Natural killer cell (primary cell): ENCODE measurements at regions not wholly inside any gene's neighbourhood (a gene's known extent, or its start where the extent isn't known, plus 50 kb on each side); places are given as distances from the start of the nearest gene placed in this dataset.

Experiments used
- ATAC-seq, 3 donors: fragments of 150-1000 bp in 2 of 3; fragments of 200-7000 bp in 1 of 3; cut with Tn5 transposase; 1 replicate in 1 of 3; 2 replicates in 2 of 3; pipeline ENCODE4 v1.10.0; 2021; ENCODE audit warnings: mild to moderate bottlenecking in 2 of 3, moderate library complexity in 2 of 3
- DNase-seq, 2 donors: peaks; one replicate each; pipeline versions ENCODE4 v3.0.0 to v3.0.0-alpha.2; 2013 to 2021; ENCODE audit warnings: mixed read lengths in 1 of 2
- H3K27ac ChIP-seq: one replicate; pipeline ENCODE4 v1.5.1; 2013; ENCODE audit warnings: mild to moderate bottlenecking, low read length
- H3K27me3 ChIP-seq: one replicate; pipeline ENCODE4 v1.6.1; 2013; ENCODE audit warnings: low read length; ENCODE audit not compliant: control insufficient read depth, insufficient read depth
- H3K36me3 ChIP-seq: one replicate; pipeline ENCODE4 v1.6.1; 2013; ENCODE audit warnings: low read length; ENCODE audit not compliant: control insufficient read depth, insufficient read depth
- H3K4me1 ChIP-seq: one replicate; pipeline ENCODE4 v1.6.1; 2013; ENCODE audit warnings: low read length; ENCODE audit not compliant: control insufficient read depth, insufficient read depth
- H3K4me3 ChIP-seq: one replicate; pipeline ENCODE4 v1.5.1; 2013; ENCODE audit warnings: low read length
- H3K9me3 ChIP-seq: one replicate; pipeline ENCODE4 v1.6.1; 2013; ENCODE audit warnings: low read length; ENCODE audit not compliant: control insufficient read depth, insufficient read depth
- H3K27ac Mint-ChIP-seq, 2 donors: one replicate each; pipeline ENCODE4 v1.8.0; 2022; ENCODE audit warnings: mild to moderate bottlenecking in 2 of 2, mixed read lengths in 2 of 2, moderate library complexity in 1 of 2
- H3K27me3 Mint-ChIP-seq, 2 donors: one replicate each; pipeline ENCODE4 v1.8.0; 2022; ENCODE audit warnings: low read depth in 2 of 2, mixed read lengths in 2 of 2
- H3K36me3 Mint-ChIP-seq: one replicate; pipeline ENCODE4 v1.8.0; 2022; ENCODE audit warnings: mixed read lengths
- H3K4me1 Mint-ChIP-seq, 2 donors: one replicate each; pipeline ENCODE4 v1.8.0; 2022; ENCODE audit warnings: mixed read lengths in 2 of 2
- H3K4me3 Mint-ChIP-seq: one replicate; pipeline ENCODE4 v1.8.0; 2022; ENCODE audit warnings: mild to moderate bottlenecking, moderate library complexity, mixed read lengths
- H3K9me3 Mint-ChIP-seq, 2 donors: one replicate each; pipeline ENCODE4 v1.8.0; 2022; ENCODE audit warnings: mixed read lengths in 2 of 2
- CTCF ChIP-seq: fragments of 200-600 bp; IDR thresholded peaks from one replicate; pipeline ENCODE4 v1.8.0; 2022; ENCODE audit warnings: antibody characterized with exemption
- WGBS: methylation state at CpG from one replicate; pipeline ENCODE4 v1.1.7; 2013; ENCODE audit warnings: missing lambda C conversion rate; ENCODE audit not compliant: insufficient coverage; 5-methylcytosine and 5-hydroxymethylcytosine counted together
- intact Hi-C: fragments of 100-400 bp; cut with micrococcal nuclease; formaldehyde crosslinking; loops from one replicate; pipeline ENCODE4 v1.14.2; 2022

- H3K27me3 ChIP-seq = no peaks in the 10 kb centered on the region
- no peaks in the 10 kb centered on the region for H3K4me1 Mint-ChIP-seq
- no peaks in the 10 kb centered on the region for H3K36me3 Mint-ChIP-seq
- ATAC-seq (no peak), DNase-seq (no peak)
- 42% methylated on average over 1 of the region's 2 CpGs for WGBS
- no peaks in the 10 kb centered on the region for H3K27me3 Mint-ChIP-seq
- no peak overlapping the region for H3K4me3 ChIP-seq
- no peak overlapping the region for H3K27ac Mint-ChIP-seq
- H3K36me3 ChIP-seq = no peaks in the 10 kb centered on the region
- H3K4me3 Mint-ChIP-seq = no peak overlapping the region
- H3K4me1 ChIP-seq = no peaks in the 10 kb centered on the region
- TF ChIP-seq CTCF = no peak
- intact Hi-C loops = no loop called here
- peaks cover 2% of the 10 kb centered on the region for H3K9me3 ChIP-seq
- no peak overlapping the region for H3K27ac ChIP-seq
- H3K9me3 Mint-ChIP-seq = peaks cover 9 to 12% of the 10 kb centered on the region in 2 donors
Measured at GRCh38 chr2:220504938-220505503, 877.6 kb downstream of the SLC4A3 start.

GRCh38 chr2:220506466-220506865 lies 879.0 kb downstream of the SLC4A3 start:
- Mint-ChIP-seq H3K4me3 (no peak overlapping the region), H3K4me1 (no peaks in the 10 kb centered on the region), H3K27me3 (no peaks in the 10 kb centered on the region), H3K27ac (no peak overlapping the region), H3K9me3 (peaks cover 9 to 11% of the 10 kb centered on the region in 2 donors), H3K36me3 (no peaks in the 10 kb centered on the region)
- intact Hi-C loops = no loop called here
- Histone ChIP-seq H3K4me1 (no peaks in the 10 kb centered on the region), H3K36me3 (no peaks in the 10 kb centered on the region), H3K27me3 (no peaks in the 10 kb centered on the region), H3K4me3 (no peak overlapping the region), H3K9me3 (peaks cover 2% of the 10 kb centered on the region), H3K27ac (no peak overlapping the region)
- no peak for TF ChIP-seq CTCF
- ATAC-seq (no peak), DNase-seq (no peak)
- 73% methylated on average over 3 of the region's 3 CpGs for WGBS

- no peak overlapping the region for H3K27ac Mint-ChIP-seq
- Histone ChIP-seq H3K4me1 (no peaks in the 10 kb centered on the region), H3K27ac (no peak overlapping the region), H3K9me3 (no peaks in the 10 kb centered on the region), H3K4me3 (no peak overlapping the region), H3K36me3 (no peaks in the 10 kb centered on the region), H3K27me3 (no peaks in the 10 kb centered on the region)
- no peak for TF ChIP-seq CTCF
- intact Hi-C loops = no loop called here
- no peak for DNase-seq
- 77% methylated on average over 1 of the region's 2 CpGs for WGBS
- H3K4me1 Mint-ChIP-seq = no peaks in the 10 kb centered on the region
- H3K36me3 Mint-ChIP-seq = no peaks in the 10 kb centered on the region
- no peaks in the 10 kb centered on the region for H3K27me3 Mint-ChIP-seq
- H3K9me3 Mint-ChIP-seq = peaks cover 6 to 9% of the 10 kb centered on the region in 2 donors
- no peak for ATAC-seq
- no peak overlapping the region for H3K4me3 Mint-ChIP-seq
Measured at GRCh38 chr2:220509096-220509757, 881.8 kb downstream of the SLC4A3 start.

GRCh38 chr2:220509966-220510365 lies 882.5 kb downstream of the SLC4A3 start:
- Histone ChIP-seq H3K27me3 (no peaks in the 10 kb centered on the region), H3K4me1 (no peaks in the 10 kb centered on the region), H3K4me3 (no peak overlapping the region), H3K27ac (no peak overlapping the region), H3K36me3 (no peaks in the 10 kb centered on the region), H3K9me3 (no peaks in the 10 kb centered on the region)
- Mint-ChIP-seq H3K4me3 (no peak overlapping the region), H3K27me3 (no peaks in the 10 kb centered on the region), H3K27ac (no peak overlapping the region), H3K4me1 (no peaks in the 10 kb centered on the region), H3K9me3 (peaks cover 6 to 7% of the 10 kb centered on the region in 2 donors), H3K36me3 (no peaks in the 10 kb centered on the region)
- intact Hi-C loops = no loop called here
- no peak for TF ChIP-seq CTCF
- WGBS = 88% methylated on average over 4 of the region's 6 CpGs
- ATAC-seq (no peak), DNase-seq (no peak)
